ENCODE measurements at regions not wholly inside any gene's neighbourhood (a gene's known extent, or its start where the extent isn't known, plus 50 kb on each side); places are given as distances from the start of the nearest gene placed in this dataset.
A peak's percentile ranks its signal among the peaks of the same experiment; 100 is the strongest.
"Not testable (repeated sequence)": the region's sequence is repeated elsewhere in the genome, so short reads cannot be mapped to it uniquely, and the experiment has no call there.

DNA sequence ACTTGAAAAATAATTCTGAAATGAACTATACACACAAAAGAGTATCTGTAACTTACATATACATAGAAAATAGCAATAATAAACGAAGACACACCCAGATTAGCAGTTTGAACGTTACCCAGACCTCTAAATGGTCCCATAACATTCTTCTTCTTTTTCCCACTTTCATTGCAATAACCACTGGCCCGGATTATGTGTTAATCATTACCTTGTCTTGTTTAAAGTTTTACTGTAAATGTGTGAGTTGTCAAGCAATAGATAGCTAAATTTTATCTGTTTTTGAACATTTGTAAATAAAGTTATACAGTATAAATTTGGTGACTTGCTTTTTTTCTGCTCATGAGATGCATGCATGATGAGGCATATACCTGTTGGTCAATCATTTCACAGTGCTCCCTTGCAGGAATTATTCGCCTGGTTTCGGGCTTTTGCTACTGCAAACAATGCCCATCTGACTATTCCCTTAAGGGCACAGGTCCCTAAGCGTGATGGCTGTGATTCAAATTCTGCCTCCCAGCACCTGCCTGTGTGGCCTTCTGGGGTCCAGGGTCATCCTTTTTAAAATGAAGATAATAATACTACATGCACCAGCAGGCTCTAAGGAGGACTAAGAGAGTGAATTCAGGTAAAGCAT lies 66.1 kb downstream of the GADD45G start:
- DNase-seq = no peak

GRCh38 chr9:89674667-89675057 lies 69.8 kb downstream of the GADD45G start:
- DNase-seq = no peak

GRCh38 chr9:89675058-89675742 lies 70.4 kb downstream of the GADD45G start:
- DNase-seq = no peak

DNA sequence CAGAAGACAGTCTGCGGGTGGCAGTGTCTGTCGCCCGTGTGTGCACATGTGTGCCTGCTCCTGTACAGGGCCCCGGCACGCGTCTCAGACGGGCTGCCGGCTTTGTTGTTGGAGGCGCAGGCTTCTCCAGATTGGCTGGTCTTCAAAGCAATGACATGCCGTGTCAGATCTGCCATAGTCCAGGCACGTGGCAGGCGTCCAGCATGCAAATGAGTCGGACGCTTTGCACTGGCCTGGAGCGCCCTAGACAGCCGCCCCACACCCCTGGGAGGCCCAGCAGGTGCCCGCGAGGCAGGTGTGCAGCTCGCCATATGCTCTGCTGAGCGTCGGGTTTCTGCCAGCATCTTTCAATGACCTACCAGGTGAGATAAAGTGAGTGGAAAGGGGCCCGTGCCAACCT lies 71.5 kb downstream of the GADD45G start:
- DNase-seq = no peak

- peak; percentile 71 to 79 for DNase-seq
Measured at GRCh38 chr9:89677702-89678395, 73.0 kb downstream of the GADD45G start.

DNA sequence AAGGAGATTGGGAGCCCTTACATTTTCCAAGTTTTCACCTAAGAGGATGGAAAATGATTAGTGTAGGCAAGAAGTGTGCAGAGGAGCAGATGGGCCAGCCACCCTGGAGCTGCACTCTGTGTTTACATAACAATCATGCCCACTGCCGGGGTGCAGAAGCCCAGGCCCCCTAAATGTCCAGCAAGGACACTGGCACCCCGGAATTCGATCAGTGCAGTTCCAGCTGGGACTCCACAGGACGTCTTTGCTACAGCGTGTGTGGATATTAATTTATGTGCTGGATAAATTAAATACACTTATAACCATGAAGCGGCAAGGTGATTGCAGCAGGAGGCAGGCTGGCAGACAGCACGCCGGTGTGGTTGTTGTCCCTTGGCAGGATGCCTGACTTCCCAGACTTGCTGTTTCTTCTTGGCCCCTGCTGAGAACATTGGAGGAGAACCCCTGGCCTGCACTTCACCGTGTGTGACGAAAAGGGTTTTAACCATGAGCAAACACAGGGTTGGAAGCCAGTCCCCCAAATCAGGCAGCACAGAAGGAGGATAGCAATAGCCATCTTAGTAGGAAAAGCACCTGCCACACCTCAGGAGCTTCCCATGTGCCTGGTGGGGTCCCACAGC lies 73.7 kb downstream of the GADD45G start:
- no peak for DNase-seq

DNA sequence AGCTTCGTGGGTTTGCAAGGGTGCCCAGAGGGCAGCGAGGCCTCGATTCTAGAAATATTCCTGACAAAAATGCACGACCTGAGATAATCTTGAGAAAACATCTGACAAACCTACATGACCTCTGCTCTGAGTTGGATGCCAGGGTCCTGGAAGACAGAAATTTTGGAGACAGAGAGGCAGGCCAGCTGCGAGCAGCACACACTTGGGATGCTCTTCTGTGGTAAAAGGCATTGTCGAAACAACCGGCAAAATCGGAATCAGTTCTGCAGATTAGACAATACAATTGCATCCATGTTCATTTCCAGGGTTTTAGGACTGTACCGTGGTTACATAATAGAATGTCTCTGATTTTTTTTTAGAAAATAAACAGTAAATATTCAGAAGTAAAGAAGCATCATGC lies 74.2 kb downstream of the GADD45G start:
- no peak for DNase-seq

DNA sequence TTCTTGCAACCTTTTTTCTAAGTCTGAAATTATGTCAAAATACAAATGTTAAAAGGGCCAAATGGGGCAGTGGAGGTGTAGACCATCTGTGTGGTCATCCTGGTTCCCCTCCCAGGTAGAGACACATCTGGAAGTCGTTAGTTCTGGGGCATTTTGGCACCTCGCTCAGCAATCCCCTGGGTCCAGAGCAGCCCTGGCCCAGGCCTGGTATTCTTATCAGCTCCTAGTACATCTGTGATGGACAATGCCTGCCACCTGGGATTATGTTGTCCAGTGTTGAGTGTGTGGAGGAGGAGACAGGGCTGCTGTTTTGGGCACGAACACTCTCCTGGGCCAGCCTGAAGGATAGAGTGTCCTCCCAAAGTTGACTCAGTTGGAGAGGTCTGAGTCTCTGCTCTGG lies 74.8 kb downstream of the GADD45G start:
- no peak for DNase-seq

GRCh38 chr9:89680547-89681467 lies 76.0 kb downstream of the GADD45G start:
- DNase-seq = no peak

GRCh38 chr9:89681468-89681859 lies 76.7 kb downstream of the GADD45G start:
- DNase-seq = not testable (repeated sequence)

DNA sequence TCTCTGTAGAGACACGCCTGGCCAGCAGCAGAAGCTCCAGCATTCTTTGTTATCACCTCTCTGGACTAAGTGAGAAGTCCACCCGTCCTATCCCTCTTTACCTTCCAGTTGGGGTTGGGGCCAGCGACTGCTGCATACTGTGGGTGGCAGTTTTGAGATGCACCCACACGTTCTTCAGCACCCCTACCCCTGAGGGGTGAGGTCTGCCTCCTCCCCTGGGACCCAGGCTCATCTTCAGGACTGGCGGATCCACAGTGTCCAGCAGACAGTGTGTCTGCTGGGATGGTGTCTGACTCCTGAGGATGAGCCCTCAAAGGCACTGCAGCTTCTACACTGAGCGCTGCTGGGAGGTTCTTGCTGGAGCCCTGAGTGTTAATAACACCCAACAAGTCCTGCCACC lies 78.8 kb downstream of the GADD45G start:
- DNase-seq = no peak

- DNase-seq = no peak
Measured at GRCh38 chr9:89684218-89684617, 79.4 kb downstream of the GADD45G start.

DNA sequence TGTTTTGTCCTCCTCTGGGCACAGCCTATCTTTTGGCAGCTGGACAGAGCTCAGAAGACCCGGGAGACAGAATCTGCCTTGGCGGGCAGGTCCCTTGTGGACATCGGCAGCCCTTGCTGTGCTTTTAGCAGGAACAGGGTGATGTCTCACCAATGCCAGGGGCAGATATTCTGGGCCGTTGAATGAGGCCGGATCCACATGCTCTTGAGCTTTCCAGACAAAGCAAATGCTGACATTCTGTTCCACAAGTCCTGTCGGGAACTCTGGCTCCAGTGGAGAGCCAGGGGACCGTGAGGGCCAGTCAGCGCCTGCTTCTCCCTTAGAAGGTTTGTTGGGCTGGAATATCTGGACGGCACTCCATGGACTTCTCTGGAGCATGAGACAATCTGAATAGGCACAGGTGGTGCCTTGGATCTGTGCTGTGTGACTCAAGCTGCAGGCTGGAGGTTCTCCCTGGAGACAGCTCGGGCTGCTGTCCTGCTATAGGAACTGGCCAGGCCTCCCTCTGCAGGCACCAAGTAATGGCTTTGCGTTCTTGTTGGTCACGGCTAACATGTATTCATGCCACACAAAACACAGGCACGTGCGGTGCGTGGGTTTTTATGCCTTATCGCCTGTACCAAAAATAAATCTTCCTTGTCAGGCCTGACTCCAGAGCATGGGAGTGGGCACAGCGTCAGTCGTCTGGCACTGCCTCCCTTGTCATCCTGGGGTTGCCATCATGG lies 80.3 kb downstream of the GADD45G start:
- no peak for DNase-seq

- no peak for DNase-seq
Measured at GRCh38 chr9:89685698-89686097, 80.9 kb downstream of the GADD45G start.

GRCh38 chr9:89686126-89686525 lies 81.3 kb downstream of the GADD45G start:
- DNase-seq = no peak

DNA sequence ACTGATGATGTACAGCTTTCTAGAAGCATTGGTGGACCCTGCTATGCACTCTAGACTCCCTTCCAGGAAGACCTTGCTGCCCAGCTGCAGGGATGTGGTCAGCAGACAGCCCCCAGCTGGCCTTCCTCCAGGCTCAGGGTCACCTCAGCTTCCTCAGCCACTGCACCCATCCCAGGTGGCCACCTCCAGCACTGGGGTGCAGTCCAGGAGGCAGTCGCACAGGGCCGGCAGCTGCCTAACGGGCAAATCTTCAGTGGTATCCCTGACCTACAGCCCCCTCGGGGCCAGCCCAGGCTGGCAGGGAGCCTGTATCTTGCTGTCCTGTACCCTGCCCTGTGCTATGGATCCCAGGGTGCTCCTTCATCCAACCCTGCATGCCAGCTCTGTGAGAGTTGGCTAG lies 81.8 kb downstream of the GADD45G start:
- DNase-seq = no peak

- DNase-seq = no peak
Measured at GRCh38 chr9:89687188-89687587, 82.4 kb downstream of the GADD45G start.

DNA sequence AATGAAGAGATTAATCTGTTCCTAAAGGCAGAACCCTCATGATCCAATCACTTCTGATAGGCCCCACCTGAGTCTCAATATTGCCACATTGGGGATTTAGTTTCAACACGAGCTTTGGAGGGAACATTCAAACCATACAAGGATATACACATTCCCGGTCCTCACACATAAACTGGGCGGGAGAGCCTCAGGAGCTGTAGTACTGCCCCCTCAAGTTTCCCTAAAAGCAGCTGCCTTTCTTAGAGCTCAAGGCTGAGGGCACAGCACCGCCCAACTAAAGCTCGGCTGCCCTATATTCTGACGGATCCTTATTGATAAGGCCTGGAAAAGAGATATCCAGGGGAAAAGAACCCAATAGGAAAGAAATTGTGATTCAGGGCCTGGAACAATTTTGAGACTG lies 83.0 kb downstream of the GADD45G start:
- no peak for DNase-seq

- not testable (repeated sequence) for DNase-seq
Measured at GRCh38 chr9:89689321-89689720, 84.5 kb downstream of the GADD45G start.

DNA sequence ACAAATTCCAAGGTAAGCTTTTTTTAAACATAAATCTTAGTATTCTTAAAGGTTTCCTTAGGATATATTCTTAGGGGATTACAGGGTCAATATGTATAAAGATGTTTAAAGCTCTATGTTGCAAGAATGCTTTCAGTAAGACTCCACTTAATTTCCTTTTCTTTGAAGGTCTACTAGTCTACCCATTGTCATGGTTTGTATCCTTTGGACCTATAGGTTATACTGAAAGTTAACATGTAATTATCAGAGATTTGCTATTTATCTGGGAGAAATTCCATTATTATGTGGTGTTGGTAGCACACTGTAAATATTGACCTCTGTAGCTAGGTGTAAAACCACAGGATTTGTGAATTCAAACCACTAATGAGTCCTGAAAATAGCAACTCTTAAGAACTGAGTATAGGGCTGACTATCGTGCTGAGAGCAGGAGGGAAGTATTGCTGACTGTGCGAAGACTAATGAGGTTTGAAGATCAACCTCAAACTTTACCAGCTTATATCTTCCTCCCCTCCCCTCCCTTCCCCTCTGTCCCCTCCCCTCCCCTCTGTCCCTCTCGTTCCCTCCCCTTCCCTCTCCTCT lies 85.6 kb downstream of the GADD45G start:
- DNase-seq = no peak
